ENCODE measurements at regions not wholly inside any gene's neighbourhood (a gene's known extent, or its start where the extent isn't known, plus 50 kb on each side); places are given as distances from the start of the nearest gene placed in this dataset.

- H3K27ac ChIP-seq = no peak overlapping the region
- TF ChIP-seq CTCF (IDR thresholded peaks at IDR 0.05) (no peak), ZFX (IDR thresholded peaks at IDR 0.05; ENCODE audit: borderline replicate concordance) (no peak)
Measured at GRCh38 chr3:76582098-76582497, 457.8 kb upstream of the ROBO2 start.

- no peak overlapping the region for H3K27ac ChIP-seq
- no peak for TF ChIP-seq CTCF (IDR thresholded peaks at IDR 0.05)
Measured at GRCh38 chr3:76582632-76583378, 457.1 kb upstream of the ROBO2 start.

- TF ChIP-seq CTCF (IDR thresholded peaks at IDR 0.05) (peak; percentile 85), ZFX (IDR thresholded peaks at IDR 0.05; ENCODE audit: borderline replicate concordance) (no peak)
- H3K27ac ChIP-seq = no peak overlapping the region
Measured at GRCh38 chr3:76585794-76586392, 454.0 kb upstream of the ROBO2 start.

- TF ChIP-seq CTCF (IDR thresholded peaks at IDR 0.05) = no peak
- no peak for TF ChIP-seq ZFX (IDR thresholded peaks at IDR 0.05; ENCODE audit: borderline replicate concordance)
- no peak overlapping the region for H3K27ac ChIP-seq
Measured at GRCh38 chr3:76586471-76586870, 453.4 kb upstream of the ROBO2 start.

GRCh38 chr3:76610150-76610549 lies 429.7 kb upstream of the ROBO2 start:
- no peak overlapping the region for H3K27ac ChIP-seq
- TF ChIP-seq CTCF (IDR thresholded peaks at IDR 0.05) (no peak), ZFX (IDR thresholded peaks at IDR 0.05; ENCODE audit: borderline replicate concordance) (no peak)

- TF ChIP-seq ZFX (IDR thresholded peaks at IDR 0.05; ENCODE audit: borderline replicate concordance) (no peak), CTCF (IDR thresholded peaks at IDR 0.05) (no peak)
- no peak overlapping the region for H3K27ac ChIP-seq
Measured at GRCh38 chr3:76615719-76616118, 424.2 kb upstream of the ROBO2 start.

GRCh38 chr3:76624164-76624563 lies 415.7 kb upstream of the ROBO2 start:
- TF ChIP-seq CTCF (IDR thresholded peaks at IDR 0.05) = no peak
- TF ChIP-seq ZFX (IDR thresholded peaks at IDR 0.05; ENCODE audit: borderline replicate concordance) = no peak
- H3K27ac ChIP-seq = no peak overlapping the region
